MM.1S (cell line): ENCODE measurements at regions not wholly inside any gene's neighbourhood (a gene's known extent, or its start where the extent isn't known, plus 50 kb on each side); places are given as distances from the start of the nearest gene placed in this dataset.
A peak's percentile ranks its signal among the peaks of the same experiment; 100 is the strongest.

Source experiments
- DNase-seq: peaks from one replicate; pipeline ENCODE4 v3.0.0-alpha.2; 2015
- H2AFZ ChIP-seq: fragments of 300-600 bp; sonication (generic); 2 replicates; pipeline ENCODE4 v1.6.0; 2016; ENCODE audit warnings: antibody characterized with exemption, low read length
- H3F3A ChIP-seq: fragments of 300-600 bp; sonication (generic); 2 replicates; pipeline ENCODE4 v1.6.1; 2016; ENCODE audit warnings: mild to moderate bottlenecking, antibody characterized with exemption, low read length, moderate library complexity, mixed read lengths; ENCODE audit not compliant: insufficient read depth
- H3K27ac ChIP-seq: fragments of 300-600 bp; sonication (generic); 2 replicates; pipeline ENCODE4 v1.5.1; 2016; ENCODE audit warnings: mild to moderate bottlenecking, low read length
- H3K27me3 ChIP-seq: fragments of 300-600 bp; sonication (generic); replicated peaks from 2 replicates; pipeline ENCODE4 v1.6.0; 2016; ENCODE audit warnings: low read length; ENCODE audit not compliant: insufficient read depth
- H3K36me3 ChIP-seq: fragments of 300-600 bp; sonication (generic); replicated peaks from 2 replicates; pipeline ENCODE4 v1.6.1; 2016; ENCODE audit warnings: mild to moderate bottlenecking, low read length, mixed read lengths; ENCODE audit not compliant: insufficient read depth
- H3K4me1 ChIP-seq: fragments of 300-600 bp; sonication (generic); 2 replicates; pipeline ENCODE4 v1.6.1; 2016; ENCODE audit warnings: low read length, mixed read lengths
- H3K4me2 ChIP-seq: fragments of 300-600 bp; sonication (generic); 2 replicates; pipeline ENCODE4 v1.6.0; 2016; ENCODE audit warnings: low read depth, low read length
- H3K4me3 ChIP-seq: fragments of 300-600 bp; sonication (generic); 2 replicates; pipeline ENCODE4 v1.5.1; 2016; ENCODE audit warnings: low read length, mixed read lengths
- H3K79me2 ChIP-seq: fragments of 300-600 bp; sonication (generic); 2 replicates; pipeline ENCODE4 v1.6.1; 2016; ENCODE audit warnings: mixed run types, low read length, mixed read lengths
- H3K9ac ChIP-seq: fragments of 300-600 bp; sonication (generic); 2 replicates; pipeline ENCODE4 v1.6.1; 2016; ENCODE audit warnings: low read length, mixed read lengths
- H3K9me2 ChIP-seq: fragments of 300-600 bp; sonication (generic); replicated peaks from 2 replicates; pipeline ENCODE4 v1.6.1; 2016; ENCODE audit warnings: mild to moderate bottlenecking, low read length, mixed read lengths; ENCODE audit not compliant: insufficient read depth
- H3K9me3 ChIP-seq: fragments of 300-600 bp; sonication (generic); replicated peaks from 2 replicates; pipeline ENCODE4 v1.6.1; 2016; ENCODE audit warnings: mild to moderate bottlenecking, low read length, mixed read lengths; ENCODE audit not compliant: insufficient read depth
- H4K20me1 ChIP-seq: fragments of 300-600 bp; sonication (generic); 2 replicates; pipeline ENCODE4 v1.6.1; 2016; ENCODE audit warnings: mild to moderate bottlenecking, low read length, moderate library complexity, mixed read lengths; ENCODE audit not compliant: insufficient read depth
- CTCF ChIP-seq: fragments of 300-600 bp; sonication (generic); IDR thresholded peaks from 2 replicates; pipeline ENCODE4 v1.5.1; 2016; ENCODE audit warnings: antibody characterized with exemption, low read length, mixed read lengths
- EZH2 ChIP-seq: fragments of 300-600 bp; sonication (generic); optimal IDR thresholded peaks from 2 replicates; pipeline ENCODE3; 2017; ENCODE audit warnings: low read depth, mild to moderate bottlenecking, antibody characterized with exemption, low read length, mixed read lengths
- EZH2phosphoT487 ChIP-seq: fragments of 300-600 bp; sonication (generic); IDR thresholded peaks from 2 replicates; pipeline ENCODE4 v1.6.1; 2018; ENCODE audit warnings: antibody characterized with exemption, low read length

- H3K79me2 ChIP-seq: no peaks in the 10 kb centered on the region
- no peaks in the 10 kb centered on the region for H4K20me1 ChIP-seq
- no peak overlapping the region for H2AFZ ChIP-seq
- no peaks in the 10 kb centered on the region for H3K4me1 ChIP-seq
- no peak overlapping the region for H3K4me3 ChIP-seq
- H3K9me2 ChIP-seq: no peaks in the 10 kb centered on the region
- no peak overlapping the region for H3K27ac ChIP-seq
- H3K36me3 ChIP-seq: no peaks in the 10 kb centered on the region
- H3K9ac ChIP-seq: no peak overlapping the region
- no peak overlapping the region for H3K4me2 ChIP-seq
- no peaks in the 10 kb centered on the region for H3K27me3 ChIP-seq
- TF ChIP-seq EZH2phosphoT487 (no peak), EZH2 (no peak), CTCF (no peak)
- no peaks in the 10 kb centered on the region for H3K9me3 ChIP-seq
- no peaks in the 10 kb centered on the region for H3F3A ChIP-seq
- no peak for DNase-seq
These were observed 361.9 kb downstream of the DAD1 start for GRCh38 chr14:22227084-22227483.

GRCh38 chr14:22226381-22226780 lies 362.6 kb downstream of the DAD1 start:
- no peaks in the 10 kb centered on the region for H3K4me1 ChIP-seq
- TF ChIP-seq EZH2phosphoT487: no peak
- TF ChIP-seq CTCF: peak; percentile 43
- no peaks in the 10 kb centered on the region for H3K27me3 ChIP-seq
- H3K4me3 ChIP-seq: no peak overlapping the region
- H2AFZ ChIP-seq: no peak overlapping the region
- H3K4me2 ChIP-seq: no peak overlapping the region
- no peak for DNase-seq
- H3K36me3 ChIP-seq: no peaks in the 10 kb centered on the region
- H3K79me2 ChIP-seq: no peaks in the 10 kb centered on the region
- no peak overlapping the region for H3K27ac ChIP-seq
- no peaks in the 10 kb centered on the region for H3K9me2 ChIP-seq
- H3K9ac ChIP-seq: no peak overlapping the region
- no peaks in the 10 kb centered on the region for H4K20me1 ChIP-seq
- H3K9me3 ChIP-seq: no peaks in the 10 kb centered on the region
- H3F3A ChIP-seq: no peaks in the 10 kb centered on the region

GRCh38 chr14:22225516-22226140 lies 363.4 kb downstream of the DAD1 start:
- no peaks in the 10 kb centered on the region for H3K4me1 ChIP-seq
- no peak for DNase-seq
- no peak overlapping the region for H2AFZ ChIP-seq
- H3F3A ChIP-seq: no peaks in the 10 kb centered on the region
- H3K9me3 ChIP-seq: no peaks in the 10 kb centered on the region
- TF ChIP-seq EZH2 (no peak), CTCF (no peak), EZH2phosphoT487 (no peak)
- no peak overlapping the region for H3K4me3 ChIP-seq
- H3K9me2 ChIP-seq: no peaks in the 10 kb centered on the region
- no peaks in the 10 kb centered on the region for H3K36me3 ChIP-seq
- H3K27me3 ChIP-seq: no peaks in the 10 kb centered on the region
- H3K9ac ChIP-seq: no peak overlapping the region
- no peak overlapping the region for H3K27ac ChIP-seq
- H3K79me2 ChIP-seq: no peaks in the 10 kb centered on the region
- no peaks in the 10 kb centered on the region for H4K20me1 ChIP-seq
- no peak overlapping the region for H3K4me2 ChIP-seq
